Osteocyte (in vitro differentiated cells): ENCODE measurements at regions not wholly inside any gene's neighbourhood (a gene's known extent, or its start where the extent isn't known, plus 50 kb on each side); places are given as distances from the start of the nearest gene placed in this dataset.

Experiments used
- DNase-seq: peaks from one replicate; pipeline ENCODE4 v3.0.0; 2021; ENCODE audit warnings: mixed read lengths; ENCODE audit not compliant: unreplicated experiment; ENCODE audit errors: extremely low spot score
- H3K27ac Mint-ChIP-seq: one replicate; pipeline ENCODE4 v1.8.0; 2021; ENCODE audit warnings: mild to moderate bottlenecking, mixed read lengths; ENCODE audit not compliant: unreplicated experiment
- H3K27me3 Mint-ChIP-seq: one replicate; pipeline ENCODE4 v1.8.0; 2021; ENCODE audit warnings: mixed read lengths; ENCODE audit not compliant: unreplicated experiment
- H3K36me3 Mint-ChIP-seq: one replicate; pipeline ENCODE4 v1.8.0; 2021; ENCODE audit warnings: mixed read lengths; ENCODE audit not compliant: unreplicated experiment
- H3K4me1 Mint-ChIP-seq: one replicate; pipeline ENCODE4 v1.8.0; 2021; ENCODE audit warnings: mixed read lengths; ENCODE audit not compliant: unreplicated experiment
- H3K4me3 Mint-ChIP-seq: one replicate; pipeline ENCODE4 v1.8.0; 2021; ENCODE audit warnings: mild to moderate bottlenecking, moderate library complexity, mixed read lengths; ENCODE audit not compliant: unreplicated experiment
- H3K9me3 Mint-ChIP-seq: one replicate; pipeline ENCODE4 v1.8.0; 2021; ENCODE audit warnings: mixed read lengths; ENCODE audit not compliant: unreplicated experiment
- CTCF ChIP-seq: fragments of 200-600 bp; sonication (generic); IDR thresholded peaks from 2 replicates; pipeline ENCODE4 v1.5.0; 2021; ENCODE audit warnings: antibody characterized with exemption, mild to moderate bottlenecking, moderate library complexity

- peaks cover 21% of the 10 kb centered on the region for H3K27me3 Mint-ChIP-seq
- TF ChIP-seq CTCF: no peak
- no peaks in the 10 kb centered on the region for H3K9me3 Mint-ChIP-seq
- H3K4me1 Mint-ChIP-seq: no peaks in the 10 kb centered on the region
- H3K36me3 Mint-ChIP-seq: no peaks in the 10 kb centered on the region
- H3K4me3 Mint-ChIP-seq: no peak overlapping the region
- no peak overlapping the region for H3K27ac Mint-ChIP-seq
- DNase-seq: no peak
Observed at GRCh38 chrX:131894995-131895394, 128.1 kb upstream of the STK26 start.

GRCh38 chrX:131895807-131896206 is 127.3 kb upstream of the STK26 start:
- no peak overlapping the region for H3K27ac Mint-ChIP-seq
- no peak overlapping the region for H3K4me3 Mint-ChIP-seq
- DNase-seq: no peak
- no peak for TF ChIP-seq CTCF
- H3K36me3 Mint-ChIP-seq: no peaks in the 10 kb centered on the region
- H3K9me3 Mint-ChIP-seq: no peaks in the 10 kb centered on the region
- no peaks in the 10 kb centered on the region for H3K4me1 Mint-ChIP-seq
- peaks cover 21% of the 10 kb centered on the region for H3K27me3 Mint-ChIP-seq

- Mint-ChIP-seq H3K4me1 (no peaks in the 10 kb centered on the region), H3K4me3 (no peak overlapping the region), H3K27ac (no peak overlapping the region), H3K9me3 (no peaks in the 10 kb centered on the region), H3K36me3 (no peaks in the 10 kb centered on the region), H3K27me3 (peaks cover 16% of the 10 kb centered on the region)
- no peak for DNase-seq
- TF ChIP-seq CTCF: no peak
Observed at GRCh38 chrX:131901546-131901945, 121.6 kb upstream of the STK26 start.

GRCh38 chrX:131907488-131908314 is 115.4 kb upstream of the STK26 start:
- H3K4me1 Mint-ChIP-seq: no peaks in the 10 kb centered on the region
- no peak for TF ChIP-seq CTCF

GRCh38 chrX:131910586-131910985 is 112.5 kb upstream of the STK26 start:
- Mint-ChIP-seq H3K9me3 (no peaks in the 10 kb centered on the region), H3K27me3 (peaks cover 14% of the 10 kb centered on the region), H3K36me3 (no peaks in the 10 kb centered on the region), H3K27ac (no peak overlapping the region), H3K4me3 (no peak overlapping the region), H3K4me1 (no peaks in the 10 kb centered on the region)
- no peak for TF ChIP-seq CTCF
- no peak for DNase-seq

More at GRCh38 chrX:131907488-131908314, 115.4 kb upstream of the STK26 start:
- DNase-seq: no peak
- peaks cover 20% of the 10 kb centered on the region for H3K27me3 Mint-ChIP-seq
- no peak overlapping the region for H3K27ac Mint-ChIP-seq
- no peaks in the 10 kb centered on the region for H3K36me3 Mint-ChIP-seq
- no peak overlapping the region for H3K4me3 Mint-ChIP-seq
- no peaks in the 10 kb centered on the region for H3K9me3 Mint-ChIP-seq
